Activated CD4-positive, alpha-beta T cell treated with anti-CD3 and anti-CD28 coated beads for 36 hours (primary cell): ENCODE measurements at regions not wholly inside any gene's neighbourhood (a gene's known extent, or its start where the extent isn't known, plus 50 kb on each side); places are given as distances from the start of the nearest gene placed in this dataset.

ENCODE experiments used
- ATAC-seq: fragments of 200-7000 bp; cut with Tn5 transposase; one replicate; pipeline ENCODE4 v1.10.0; 2021; ENCODE audit warnings: mild to moderate bottlenecking, moderate library complexity
- CTCF ChIA-PET: fragments of 350-600 bp; sonication (Branson Sonifier 250); formaldehyde crosslinking; loops from one replicate; lab custom pipeline; 2021; ENCODE audit warnings: antibody characterized with exemption; lab: Charles Lee
- POLR2A ChIA-PET: fragments of 350-600 bp; sonication (Branson Sonifier 250); formaldehyde crosslinking; loops from one replicate; lab custom pipeline; 2021; ENCODE audit warnings: antibody characterized with exemption, inconsistent platforms; lab: Charles Lee
- DNase-seq: peaks from one replicate; pipeline ENCODE4 v3.0.0-alpha.2; 2020
- H3K27ac Mint-ChIP-seq: one replicate; pipeline ENCODE4 v1.8.0; 2021; ENCODE audit warnings: mixed read lengths
- H3K27me3 Mint-ChIP-seq: one replicate; pipeline ENCODE4 v1.8.0; 2021; ENCODE audit warnings: mixed read lengths
- H3K36me3 Mint-ChIP-seq: one replicate; pipeline ENCODE4 v1.8.0; 2021; ENCODE audit warnings: low read depth, mixed read lengths
- H3K4me1 Mint-ChIP-seq: one replicate; pipeline ENCODE4 v1.8.0; 2021; ENCODE audit warnings: mixed read lengths
- H3K4me3 Mint-ChIP-seq: one replicate; pipeline ENCODE4 v1.8.0; 2021; ENCODE audit warnings: mild to moderate bottlenecking, moderate library complexity, mixed read lengths
- H3K9me3 Mint-ChIP-seq: one replicate; pipeline ENCODE4 v1.8.0; 2021; ENCODE audit warnings: low read depth, mixed read lengths
- intact Hi-C, 2 experiments: fragments of 100-400 bp; cut with DNase I in 1 of 2; cut with micrococcal nuclease in 1 of 2; formaldehyde crosslinking; loops; one replicate each; pipeline versions ENCODE4 v1.14.2 to v1.15.1; 2022 to 2024; cut with DNase I, micrococcal nuclease

GRCh38 chr14:53520078-53520928, 367.2 kb upstream of the DDHD1 start:
- Mint-ChIP-seq H3K36me3 (no peaks in the 10 kb centered on the region), H3K4me3 (no peak overlapping the region), H3K27me3 (no peaks in the 10 kb centered on the region), H3K9me3 (no peaks in the 10 kb centered on the region), H3K4me1 (no peaks in the 10 kb centered on the region), H3K27ac (no peak overlapping the region)
- intact Hi-C loops, result no loop called here
- ChIA-PET POLR2A (no interaction called here), CTCF (no interaction called here)
- ATAC-seq (no peak), DNase-seq (no peak)

DNA sequence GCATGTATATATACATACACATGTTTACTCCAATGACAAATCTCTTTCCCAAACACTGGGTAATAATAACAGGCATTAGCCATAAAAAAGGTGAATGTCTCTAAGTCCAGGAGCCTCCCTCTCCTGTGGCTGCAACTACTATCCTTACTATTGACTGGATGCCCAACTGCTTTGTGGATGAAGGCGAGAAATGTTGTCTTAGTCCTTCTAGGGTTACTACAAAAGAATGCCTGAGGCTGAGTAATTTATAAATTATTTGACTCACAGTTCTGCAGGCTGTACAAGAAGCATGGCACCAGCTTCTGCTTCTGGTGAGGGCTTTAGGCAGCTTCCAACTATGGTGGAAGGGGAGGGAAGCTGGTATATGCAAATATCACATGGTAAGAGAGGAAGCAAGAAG, 366.0 kb upstream of the DDHD1 start:
- Mint-ChIP-seq H3K27ac (no peak overlapping the region), H3K36me3 (no peaks in the 10 kb centered on the region), H3K9me3 (no peaks in the 10 kb centered on the region), H3K27me3 (no peaks in the 10 kb centered on the region), H3K4me1 (no peaks in the 10 kb centered on the region), H3K4me3 (no peak overlapping the region)
- ATAC-seq, result no peak
- CTCF ChIA-PET, result no interaction called here
- POLR2A ChIA-PET, result no interaction called here
- DNase-seq, result no peak
- intact Hi-C loops, result no loop called here

GRCh38 chr14:53517270-53517960, 364.3 kb upstream of the DDHD1 start:
- Mint-ChIP-seq H3K4me3 (no peak overlapping the region), H3K9me3 (no peaks in the 10 kb centered on the region), H3K4me1 (no peaks in the 10 kb centered on the region), H3K27me3 (no peaks in the 10 kb centered on the region), H3K36me3 (no peaks in the 10 kb centered on the region), H3K27ac (no peak overlapping the region)
- POLR2A ChIA-PET, result no interaction called here
- DNase-seq, result no peak
- intact Hi-C loops, result no loop called here
- ATAC-seq, result no peak
- CTCF ChIA-PET, result no interaction called here

DNA sequence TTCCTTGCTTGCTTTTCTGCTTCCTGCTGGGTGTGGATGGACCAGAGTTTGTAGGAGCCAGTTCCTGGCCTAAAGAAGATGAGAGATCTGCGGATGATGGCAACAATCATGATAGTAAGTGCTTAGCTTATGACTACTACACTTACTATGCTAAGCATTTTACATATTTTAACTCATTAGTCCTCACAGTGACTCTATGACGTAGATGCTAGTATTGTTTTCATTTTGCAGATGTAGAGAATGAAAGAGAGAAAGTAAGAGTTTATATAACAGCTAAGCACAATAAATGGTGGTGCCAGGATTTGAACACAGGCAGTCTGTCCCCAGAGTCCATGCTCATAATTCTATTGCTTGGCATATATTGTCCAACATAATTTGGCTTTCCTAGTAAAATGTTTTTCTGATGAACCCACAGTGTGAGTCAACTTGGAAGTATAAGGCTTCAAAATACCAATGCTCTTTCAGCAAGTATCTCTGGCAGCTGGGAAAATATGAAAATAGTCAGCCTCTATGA, 363.2 kb upstream of the DDHD1 start:
- Mint-ChIP-seq H3K27me3 (no peaks in the 10 kb centered on the region), H3K9me3 (no peaks in the 10 kb centered on the region), H3K4me1 (no peaks in the 10 kb centered on the region), H3K36me3 (no peaks in the 10 kb centered on the region), H3K27ac (no peak overlapping the region), H3K4me3 (no peak overlapping the region)
- intact Hi-C loops, result no loop called here
- ATAC-seq (no peak), DNase-seq (no peak)
- ChIA-PET CTCF (interaction anchor here (1.9 kb wide), 1 partner anchor 16 kb away, joined by 6 read pairs; no protein-coding TSS in a partner anchor), POLR2A (no interaction called here)

DNA sequence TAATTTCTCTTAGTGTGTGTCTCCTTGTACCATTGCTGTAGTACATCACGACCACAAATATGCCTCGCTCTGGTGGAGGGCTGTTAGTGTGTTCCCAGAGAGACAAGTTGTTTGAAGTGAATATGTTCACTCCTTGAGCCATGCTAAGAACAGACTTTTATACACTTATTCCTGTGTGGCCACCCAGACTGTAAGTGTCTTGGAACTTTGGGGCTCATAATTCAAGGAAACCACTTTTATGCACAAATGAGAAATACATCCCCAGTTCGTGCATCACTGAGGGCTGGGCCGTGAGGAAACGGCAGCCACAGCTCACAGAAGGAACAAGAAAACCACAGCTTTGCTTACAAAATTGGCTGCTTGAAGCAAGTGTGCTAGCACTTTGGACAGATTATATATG, 362.2 kb upstream of the DDHD1 start:
- DNase-seq, result no peak
- H3K27me3 Mint-ChIP-seq, result no peaks in the 10 kb centered on the region
- ChIA-PET CTCF (interaction anchor here (1.9 kb wide), 1 partner anchor 17 kb away, joined by 6 read pairs; no protein-coding TSS in a partner anchor), POLR2A (no interaction called here)
- intact Hi-C loops, result no loop called here
- no peak for ATAC-seq
- no peak overlapping the region for H3K4me3 Mint-ChIP-seq
- no peak overlapping the region for H3K27ac Mint-ChIP-seq
- H3K36me3 Mint-ChIP-seq, result no peaks in the 10 kb centered on the region
- H3K9me3 Mint-ChIP-seq, result no peaks in the 10 kb centered on the region
- no peaks in the 10 kb centered on the region for H3K4me1 Mint-ChIP-seq

DNA sequence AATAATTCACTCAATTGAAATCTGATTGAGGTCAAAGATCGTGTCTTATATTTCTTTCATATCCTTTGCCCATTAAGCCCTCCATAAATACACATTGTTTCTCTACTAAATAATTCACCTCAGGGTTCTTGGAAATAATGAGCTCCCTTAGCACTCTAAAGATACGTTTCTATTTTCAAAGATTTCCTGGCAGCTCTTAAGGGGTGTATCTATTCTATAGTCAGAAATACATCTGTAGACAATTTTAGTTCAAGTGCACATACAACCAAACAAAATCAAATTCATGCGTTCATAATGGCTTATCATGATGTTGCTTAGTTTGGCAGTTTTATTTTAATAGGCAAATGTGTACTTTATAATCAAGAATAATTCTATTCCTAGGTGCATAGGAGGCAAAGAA, 361.1 kb upstream of the DDHD1 start:
- no peaks in the 10 kb centered on the region for H3K36me3 Mint-ChIP-seq
- H3K4me3 Mint-ChIP-seq, result no peak overlapping the region

GRCh38 chr14:53510281-53510912, 357.3 kb upstream of the DDHD1 start:
- H3K36me3 Mint-ChIP-seq, result no peaks in the 10 kb centered on the region
- no peak for ATAC-seq
- peaks cover 3% of the 10 kb centered on the region for H3K9me3 Mint-ChIP-seq
- H3K4me1 Mint-ChIP-seq, result no peaks in the 10 kb centered on the region
- ChIA-PET CTCF (no interaction called here), POLR2A (no interaction called here)
- H3K27ac Mint-ChIP-seq, result no peak overlapping the region
- intact Hi-C loops, result no loop called here
- H3K4me3 Mint-ChIP-seq, result no peak overlapping the region
- no peaks in the 10 kb centered on the region for H3K27me3 Mint-ChIP-seq
- no peak for DNase-seq

More for the DNA sequence above, 361.1 kb upstream of the DDHD1 start:
- Mint-ChIP-seq H3K27me3 (no peaks in the 10 kb centered on the region), H3K9me3 (no peaks in the 10 kb centered on the region), H3K4me1 (no peaks in the 10 kb centered on the region), H3K27ac (no peak overlapping the region)
- ChIA-PET CTCF (no interaction called here), POLR2A (no interaction called here)
- DNase-seq (no peak), ATAC-seq (no peak)
- intact Hi-C loops, result no loop called here

DNA sequence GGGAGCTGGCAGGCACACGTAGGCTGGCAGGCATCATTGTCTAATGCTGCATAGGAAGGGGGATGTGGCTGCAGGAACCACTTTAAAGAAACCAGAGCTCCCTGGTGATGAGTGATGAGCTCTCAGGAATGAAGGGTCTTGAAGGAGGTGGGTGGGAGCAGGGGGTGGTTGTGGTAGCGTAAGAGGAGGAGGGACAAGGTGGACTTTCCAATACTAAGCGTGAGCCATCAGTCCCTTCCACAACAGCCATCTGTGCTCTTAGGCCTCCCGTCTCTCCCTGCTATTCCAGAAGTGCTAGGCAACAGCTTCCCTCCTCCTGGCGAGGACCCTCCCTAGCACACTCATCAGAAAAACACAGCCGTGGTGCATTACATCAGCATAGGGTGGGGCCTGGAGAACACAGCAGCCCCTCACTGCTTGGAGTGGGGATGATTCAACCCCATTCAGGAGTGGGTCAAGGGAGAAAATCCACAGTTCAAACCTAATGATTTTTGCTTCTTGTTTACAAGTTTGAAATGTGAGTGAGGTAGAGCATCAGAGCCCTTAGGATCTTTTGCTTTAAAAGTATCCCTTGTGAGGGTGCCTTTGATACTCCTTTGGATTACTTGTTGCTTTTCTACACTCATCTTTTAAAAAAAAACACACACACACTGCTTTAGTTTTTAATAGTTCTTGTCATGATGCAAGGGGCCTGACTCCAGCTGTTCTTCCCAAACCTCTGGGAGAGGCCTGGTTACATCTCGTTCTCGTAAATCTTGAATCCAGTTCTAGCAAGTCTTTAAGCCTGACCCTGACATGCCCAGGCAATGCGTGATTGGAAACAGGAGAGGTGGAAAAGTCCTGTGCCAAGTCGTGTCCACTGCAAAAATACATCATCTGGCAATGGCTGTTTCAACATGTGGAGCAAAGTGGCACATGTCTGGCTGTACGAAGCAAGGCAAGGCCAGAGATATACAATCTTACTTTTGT, 356.4 kb upstream of the DDHD1 start:
- ChIA-PET POLR2A (no interaction called here), CTCF (no interaction called here)
- no peaks in the 10 kb centered on the region for H3K27me3 Mint-ChIP-seq
- intact Hi-C loops, result no loop called here
- H3K4me3 Mint-ChIP-seq, result no peak overlapping the region
- peaks cover 6% of the 10 kb centered on the region for H3K9me3 Mint-ChIP-seq
- H3K27ac Mint-ChIP-seq, result no peak overlapping the region
- ATAC-seq, result no peak
- H3K36me3 Mint-ChIP-seq, result no peaks in the 10 kb centered on the region
- H3K4me1 Mint-ChIP-seq, result no peaks in the 10 kb centered on the region
- no peak for DNase-seq

DNA sequence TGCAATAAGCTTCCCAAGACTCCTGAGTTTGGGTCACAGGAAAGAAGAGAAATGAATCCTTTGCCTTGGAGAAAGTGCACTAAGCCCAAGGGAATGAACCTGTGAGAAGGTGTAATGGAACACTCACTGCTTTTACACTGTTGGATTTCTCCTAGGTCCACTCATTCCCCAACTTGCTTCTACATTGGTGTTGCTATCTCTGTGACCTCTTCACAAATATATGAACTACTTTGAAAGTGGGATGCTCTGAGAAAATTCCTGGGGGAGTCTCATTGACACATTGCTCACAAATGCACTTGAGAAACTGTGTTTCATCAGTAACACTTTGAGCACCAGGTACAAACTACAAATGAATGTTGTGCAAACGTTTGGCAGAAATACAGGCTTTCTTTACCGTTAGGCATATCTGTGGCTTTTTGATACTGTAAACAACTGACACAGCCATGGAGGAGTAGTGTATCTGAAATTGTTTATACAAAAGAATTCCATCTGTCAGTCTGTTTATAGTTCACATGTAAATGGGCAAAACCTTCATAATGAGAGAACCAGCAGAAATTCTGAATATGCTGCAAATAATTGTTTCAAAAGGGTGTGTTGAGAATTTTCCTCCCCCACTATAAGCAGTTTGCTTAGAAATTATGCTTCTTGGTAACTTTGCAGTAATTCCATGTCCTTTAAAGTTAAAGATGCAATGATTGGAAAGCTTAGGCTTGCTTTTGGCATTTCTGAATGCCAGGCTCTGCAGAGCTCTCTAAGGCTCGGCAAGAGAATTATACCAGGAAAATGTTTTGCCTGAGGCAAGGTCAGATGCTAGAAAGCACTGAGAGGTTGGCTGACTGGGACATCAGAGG, 348.5 kb upstream of the DDHD1 start:
- no peaks in the 10 kb centered on the region for H3K4me1 Mint-ChIP-seq
- ChIA-PET POLR2A (interaction anchor here (0.6 kb wide), 1 partner anchor 104 kb away, joined by 3 read pairs; no protein-coding TSS in a partner anchor), CTCF (no interaction called here)
- peaks cover 15% of the 10 kb centered on the region for H3K9me3 Mint-ChIP-seq
- intact Hi-C loops, result no loop called here
- no peak overlapping the region for H3K4me3 Mint-ChIP-seq
- DNase-seq (no peak), ATAC-seq (no peak)
- no peaks in the 10 kb centered on the region for H3K27me3 Mint-ChIP-seq
- no peak overlapping the region for H3K27ac Mint-ChIP-seq
- no peaks in the 10 kb centered on the region for H3K36me3 Mint-ChIP-seq

DNA sequence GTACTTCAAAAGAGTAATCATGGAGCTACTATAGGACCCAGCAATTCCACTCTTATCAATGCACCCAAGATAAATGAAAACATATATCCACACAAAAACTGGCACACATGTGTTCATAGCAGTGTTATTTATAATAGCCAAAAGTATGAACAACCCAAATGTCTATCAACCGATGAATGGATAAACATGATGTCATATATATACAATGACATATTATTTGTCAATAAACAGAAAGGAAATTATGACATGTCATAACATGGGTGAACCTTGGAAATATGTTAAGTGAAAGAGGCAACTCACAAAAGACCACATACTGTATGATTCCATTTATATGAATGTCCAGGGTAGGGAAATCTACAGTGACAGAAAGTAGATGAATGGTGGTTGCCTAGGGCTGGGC, 347.1 kb upstream of the DDHD1 start:
- Mint-ChIP-seq H3K9me3 (peaks cover 12% of the 10 kb centered on the region), H3K4me3 (no peak overlapping the region), H3K36me3 (no peaks in the 10 kb centered on the region), H3K27ac (no peak overlapping the region), H3K27me3 (no peaks in the 10 kb centered on the region), H3K4me1 (no peaks in the 10 kb centered on the region)
- ChIA-PET POLR2A (no interaction called here), CTCF (interaction anchor here (0.7 kb wide), 1 partner anchor 192 kb away, joined by 3 read pairs; no protein-coding TSS in a partner anchor)
- ATAC-seq, result no peak
- intact Hi-C loops, result no loop called here
- no peak for DNase-seq
